ENCODE measurements at regions not wholly inside any gene's neighbourhood (a gene's known extent, or its start where the extent isn't known, plus 50 kb on each side); places are given as distances from the start of the nearest gene placed in this dataset.

DNA sequence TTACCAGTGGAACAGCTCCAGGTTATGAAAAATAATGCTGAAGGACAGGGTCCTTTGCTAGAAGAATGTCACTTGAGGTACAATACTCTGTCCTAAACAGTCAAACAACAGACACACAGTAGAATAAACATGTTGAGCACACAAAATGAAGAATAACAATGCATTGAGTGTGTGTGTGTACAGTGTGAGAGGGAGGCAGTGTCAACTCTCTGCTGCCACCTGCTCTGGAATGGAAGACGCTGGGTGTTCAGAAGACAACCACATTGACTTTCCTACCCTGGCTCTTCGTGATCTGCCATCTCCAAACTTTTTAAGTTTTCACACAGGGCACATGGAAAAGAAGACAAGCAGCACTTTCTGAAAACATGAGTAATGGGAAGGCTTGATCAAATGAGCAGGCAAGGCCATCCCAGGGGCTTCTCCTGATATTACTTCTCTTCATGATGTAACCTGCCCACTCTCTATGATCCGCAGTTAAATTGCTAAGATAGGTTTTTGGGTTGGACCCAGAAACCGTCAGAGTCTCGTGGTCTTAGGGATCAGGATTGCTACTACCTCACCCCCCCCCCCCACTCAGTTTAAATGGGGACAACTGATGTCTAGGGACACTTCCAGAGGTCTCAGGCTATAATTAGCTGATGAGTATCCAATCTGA lies 533.2 kb upstream of the TNP1 start:
- TF ChIP-seq SP1 (IDR thresholded peaks at IDR 0.05; ENCODE audit: low read depth, low read length) (no peak), ZZZ3 (IDR thresholded peaks at IDR 0.05; ENCODE audit: control insufficient read depth, insufficient read length, low read depth) (no peak), TAF1 (IDR thresholded peaks at IDR 0.05; ENCODE audit: borderline replicate concordance, low read depth, low read length) (no peak), CTCF (IDR thresholded peaks at IDR 0.05 in 2 of 3, conservative IDR thresholded peaks at IDR 0.05 in 1 of 3; ENCODE audit: control insufficient read depth in 2 of 3, extremely low read depth in 1 of 3, insufficient read depth in 1 of 3, low read depth in 3 of 3, low read length in 3 of 3) (no peak), MXI1 (IDR thresholded peaks at IDR 0.05; ENCODE audit: low read depth, low read length) (no peak)
- TF ChIP-seq, protein P1, sequence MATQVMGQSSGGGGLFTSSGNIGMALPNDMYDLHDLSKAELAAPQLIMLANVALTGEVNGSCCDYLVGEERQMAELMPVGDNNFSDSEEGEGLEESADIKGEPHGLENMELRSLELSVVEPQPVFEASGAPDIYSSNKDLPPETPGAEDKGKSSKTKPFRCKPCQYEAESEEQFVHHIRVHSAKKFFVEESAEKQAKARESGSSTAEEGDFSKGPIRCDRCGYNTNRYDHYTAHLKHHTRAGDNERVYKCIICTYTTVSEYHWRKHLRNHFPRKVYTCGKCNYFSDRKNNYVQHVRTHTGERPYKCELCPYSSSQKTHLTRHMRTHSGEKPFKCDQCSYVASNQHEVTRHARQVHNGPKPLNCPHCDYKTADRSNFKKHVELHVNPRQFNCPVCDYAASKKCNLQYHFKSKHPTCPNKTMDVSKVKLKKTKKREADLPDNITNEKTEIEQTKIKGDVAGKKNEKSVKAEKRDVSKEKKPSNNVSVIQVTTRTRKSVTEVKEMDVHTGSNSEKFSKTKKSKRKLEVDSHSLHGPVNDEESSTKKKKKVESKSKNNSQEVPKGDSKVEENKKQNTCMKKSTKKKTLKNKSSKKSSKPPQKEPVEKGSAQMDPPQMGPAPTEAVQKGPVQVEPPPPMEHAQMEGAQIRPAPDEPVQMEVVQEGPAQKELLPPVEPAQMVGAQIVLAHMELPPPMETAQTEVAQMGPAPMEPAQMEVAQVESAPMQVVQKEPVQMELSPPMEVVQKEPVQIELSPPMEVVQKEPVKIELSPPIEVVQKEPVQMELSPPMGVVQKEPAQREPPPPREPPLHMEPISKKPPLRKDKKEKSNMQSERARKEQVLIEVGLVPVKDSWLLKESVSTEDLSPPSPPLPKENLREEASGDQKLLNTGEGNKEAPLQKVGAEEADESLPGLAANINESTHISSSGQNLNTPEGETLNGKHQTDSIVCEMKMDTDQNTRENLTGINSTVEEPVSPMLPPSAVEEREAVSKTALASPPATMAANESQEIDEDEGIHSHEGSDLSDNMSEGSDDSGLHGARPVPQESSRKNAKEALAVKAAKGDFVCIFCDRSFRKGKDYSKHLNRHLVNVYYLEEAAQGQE (IDR thresholded peaks at IDR 0.05; ENCODE audit: low read depth, low read length), result no peak

Data from GM12878 (cell line).